Left ventricle myocardium inferior (tissue), 1 donor: ENCODE measurements at regions not wholly inside any gene's neighbourhood (a gene's known extent, or its start where the extent isn't known, plus 50 kb on each side); places are given as distances from the start of the nearest gene placed in this dataset.

Experiments used
- DNase-seq: peaks from one replicate; pipeline ENCODE4 v3.0.0-alpha.2; 2020
- H3K27ac ChIP-seq: fragments of 200-600 bp; replicated peaks from 2 replicates; pipeline ENCODE4 v1.8.0; 2021
- H3K27me3 ChIP-seq: fragments of 200-600 bp; 2 replicates; pipeline ENCODE4 v1.8.0; 2021; ENCODE audit warnings: low read depth
- H3K36me3 ChIP-seq: fragments of 200-600 bp; 2 replicates; pipeline ENCODE4 v1.8.0; 2021
- H3K4me1 ChIP-seq: fragments of 200-600 bp; 2 replicates; pipeline ENCODE4 v1.8.0; 2021
- H3K4me3 ChIP-seq: fragments of 200-600 bp; 2 replicates; pipeline ENCODE4 v1.8.0; 2021; ENCODE audit warnings: mild to moderate bottlenecking, moderate library complexity
- H3K9me3 ChIP-seq: fragments of 200-600 bp; replicated peaks from 2 replicates; pipeline ENCODE4 v1.8.0; 2021
- intact Hi-C: fragments of 100-400 bp; cut with micrococcal nuclease; formaldehyde crosslinking; loops from one replicate; pipeline ENCODE4 v1.11.0; 2022
- TF ChIP-seq, protein P1 (sequence below): fragments of 200-600 bp; IDR thresholded peaks from 2 replicates; pipeline ENCODE4 v1.8.0; 2021; ENCODE audit warnings: antibody characterized with exemption, mild to moderate bottlenecking, borderline replicate concordance
- donor health status: DM: no; HTN: yes; CAD: no; lungs with severe emphysema.

GRCh38 chr9:82599336-82599949 is 463.5 kb downstream of the RASEF start:
- H3K36me3 ChIP-seq: no peaks in the 10 kb centered on the region

GRCh38 chr9:82600536-82601292 is 462.2 kb downstream of the RASEF start:
- peak overlapping the region; percentile 16 for H3K27ac ChIP-seq
- TF ChIP-seq, protein P1, sequence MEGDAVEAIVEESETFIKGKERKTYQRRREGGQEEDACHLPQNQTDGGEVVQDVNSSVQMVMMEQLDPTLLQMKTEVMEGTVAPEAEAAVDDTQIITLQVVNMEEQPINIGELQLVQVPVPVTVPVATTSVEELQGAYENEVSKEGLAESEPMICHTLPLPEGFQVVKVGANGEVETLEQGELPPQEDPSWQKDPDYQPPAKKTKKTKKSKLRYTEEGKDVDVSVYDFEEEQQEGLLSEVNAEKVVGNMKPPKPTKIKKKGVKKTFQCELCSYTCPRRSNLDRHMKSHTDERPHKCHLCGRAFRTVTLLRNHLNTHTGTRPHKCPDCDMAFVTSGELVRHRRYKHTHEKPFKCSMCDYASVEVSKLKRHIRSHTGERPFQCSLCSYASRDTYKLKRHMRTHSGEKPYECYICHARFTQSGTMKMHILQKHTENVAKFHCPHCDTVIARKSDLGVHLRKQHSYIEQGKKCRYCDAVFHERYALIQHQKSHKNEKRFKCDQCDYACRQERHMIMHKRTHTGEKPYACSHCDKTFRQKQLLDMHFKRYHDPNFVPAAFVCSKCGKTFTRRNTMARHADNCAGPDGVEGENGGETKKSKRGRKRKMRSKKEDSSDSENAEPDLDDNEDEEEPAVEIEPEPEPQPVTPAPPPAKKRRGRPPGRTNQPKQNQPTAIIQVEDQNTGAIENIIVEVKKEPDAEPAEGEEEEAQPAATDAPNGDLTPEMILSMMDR: no peak
- peaks cover 23% of the 10 kb centered on the region for H3K27me3 ChIP-seq
- no peaks in the 10 kb centered on the region for H3K9me3 ChIP-seq
- no peak for DNase-seq
- intact Hi-C loops: loop anchor here (5.0 kb wide), 1 partner anchor 63 kb away; no protein-coding TSS in a partner anchor
- H3K4me3 ChIP-seq: no peak overlapping the region
- no peaks in the 10 kb centered on the region for H3K36me3 ChIP-seq
- H3K4me1 ChIP-seq: peaks cover 25% of the 10 kb centered on the region

More at GRCh38 chr9:82599336-82599949, 463.5 kb downstream of the RASEF start:
- H3K27me3 ChIP-seq: peaks cover 23% of the 10 kb centered on the region
- intact Hi-C loops: no loop called here
- no peak overlapping the region for H3K4me3 ChIP-seq
- H3K4me1 ChIP-seq: peaks cover 14% of the 10 kb centered on the region
- no peak overlapping the region for H3K27ac ChIP-seq
- TF ChIP-seq, protein P1: no peak
- no peak for DNase-seq
- H3K9me3 ChIP-seq: no peaks in the 10 kb centered on the region

GRCh38 chr9:82601293-82601771 is 461.6 kb downstream of the RASEF start:
- peaks cover 22% of the 10 kb centered on the region for H3K27me3 ChIP-seq
- TF ChIP-seq, protein P1: no peak
- peak overlapping the region; percentile 16 for H3K27ac ChIP-seq
- no peak overlapping the region for H3K4me3 ChIP-seq
- H3K36me3 ChIP-seq: no peaks in the 10 kb centered on the region
- H3K4me1 ChIP-seq: peaks cover 30% of the 10 kb centered on the region
- intact Hi-C loops: loop anchor here (5.0 kb wide), 1 partner anchor 64 kb away; no protein-coding TSS in a partner anchor
- H3K9me3 ChIP-seq: no peaks in the 10 kb centered on the region
- no peak for DNase-seq

DNA sequence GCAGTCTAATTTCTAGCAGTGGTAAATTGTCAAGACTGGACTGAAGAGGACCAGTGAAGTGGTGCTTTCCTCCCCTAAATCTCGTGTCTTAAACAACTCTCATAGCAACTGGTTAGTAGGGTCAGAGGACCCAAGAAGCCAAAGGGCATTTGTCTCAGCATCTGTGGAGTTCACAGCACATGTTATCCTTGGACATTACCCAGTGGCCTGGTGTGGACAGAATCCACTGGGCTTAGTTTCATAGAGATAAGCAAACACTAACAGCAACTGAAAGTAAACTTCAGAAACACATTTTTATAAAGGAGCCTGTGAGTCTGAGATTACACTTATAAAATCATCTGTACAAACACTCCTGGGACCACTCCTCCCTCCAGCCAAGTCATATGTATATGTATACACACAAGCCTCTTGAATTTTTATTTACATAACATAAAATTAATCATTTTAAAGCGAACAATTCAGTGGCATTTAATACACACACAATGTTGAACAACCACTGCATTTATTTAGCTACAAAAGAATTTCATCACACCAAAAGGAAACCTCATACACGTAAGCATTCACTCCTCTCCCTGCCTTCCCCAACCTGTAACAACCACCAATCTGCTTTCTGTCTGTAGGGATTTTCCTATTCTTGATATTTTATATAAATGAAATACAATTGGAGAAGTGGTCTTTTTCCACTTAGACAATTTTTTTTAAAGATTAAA is 457.8 kb downstream of the RASEF start:
- TF ChIP-seq, protein P1: no peak
- Histone ChIP-seq H3K36me3 (no peaks in the 10 kb centered on the region), H3K27me3 (peaks cover 24% of the 10 kb centered on the region), H3K4me3 (no peak overlapping the region), H3K9me3 (no peaks in the 10 kb centered on the region), H3K27ac (no peak overlapping the region), H3K4me1 (peaks cover 30% of the 10 kb centered on the region)
- intact Hi-C loops: loop anchor here (5.0 kb wide), 1 partner anchor 68 kb away; no protein-coding TSS in a partner anchor
- no peak for DNase-seq

GRCh38 chr9:82605657-82606031 is 457.3 kb downstream of the RASEF start:
- DNase-seq: no peak
- Histone ChIP-seq H3K27ac (no peak overlapping the region), H3K4me3 (no peak overlapping the region), H3K36me3 (no peaks in the 10 kb centered on the region), H3K9me3 (no peaks in the 10 kb centered on the region), H3K4me1 (peaks cover 27% of the 10 kb centered on the region), H3K27me3 (peaks cover 20% of the 10 kb centered on the region)
- intact Hi-C loops: no loop called here
- TF ChIP-seq, protein P1: no peak
